Thyroid gland (tissue), 4 donors: ENCODE measurements at regions not wholly inside any gene's neighbourhood (a gene's known extent, or its start where the extent isn't known, plus 50 kb on each side); places are given as distances from the start of the nearest gene placed in this dataset.

Source experiments
- CTCF ChIP-seq, 6 experiments: fragments of 200-600 bp in 3 of 6; fragments of 450-650 bp in 3 of 6; sonication (generic) in 3 of 6; IDR thresholded peaks; one replicate each; pipeline ENCODE4 v1.5.1; 2016 to 2019; ENCODE audit warnings: antibody characterized with exemption in 6 of 6, mild to moderate bottlenecking in 2 of 6, inconsistent platforms in 1 of 6, moderate library complexity in 1 of 6
- POLR2A ChIP-seq, 2 donors: fragments of 450-650 bp; IDR thresholded peaks; one replicate each; pipeline ENCODE4 v1.6.1; 2017; ENCODE audit warnings: antibody characterized with exemption in 2 of 2, mild to moderate bottlenecking in 2 of 2, moderate library complexity in 1 of 2

GRCh38 chr22:49263101-49263500 is 564.6 kb downstream of the BRD1 start:
- TF ChIP-seq CTCF (IDR thresholded peaks at IDR 0.05) (no peak), POLR2A (IDR thresholded peaks at IDR 0.05) (no peak)
